ENCODE measurements at regions not wholly inside any gene's neighbourhood (a gene's known extent, or its start where the extent isn't known, plus 50 kb on each side); places are given as distances from the start of the nearest gene placed in this dataset.

- no peak for DNase-seq
- H3K4me3 Mint-ChIP-seq: no peak overlapping the region
- no peaks in the 10 kb centered on the region for H3K36me3 Mint-ChIP-seq (ENCODE audit: low read depth)
- no peak for ATAC-seq
- no peaks in the 10 kb centered on the region for H3K9me3 Mint-ChIP-seq
- H3K27me3 Mint-ChIP-seq: no peaks in the 10 kb centered on the region
- H3K27ac Mint-ChIP-seq: no peak overlapping the region
- H3K4me1 Mint-ChIP-seq: peaks cover 8% of the 10 kb centered on the region
Observed at GRCh38 chr15:57767481-57767880, 61.0 kb downstream of the POLR2M start.

- Mint-ChIP-seq H3K27ac (no peak overlapping the region), H3K4me3 (no peak overlapping the region), H3K27me3 (no peaks in the 10 kb centered on the region), H3K36me3 (ENCODE audit: low read depth) (no peaks in the 10 kb centered on the region), H3K4me1 (peaks cover 11% of the 10 kb centered on the region), H3K9me3 (no peaks in the 10 kb centered on the region)
- ATAC-seq (no peak), DNase-seq (no peak)
Observed at GRCh38 chr15:57769266-57769665, 62.8 kb downstream of the POLR2M start.

GRCh38 chr15:57770495-57770894 lies 64.0 kb downstream of the POLR2M start:
- H3K4me3 Mint-ChIP-seq: no peak overlapping the region
- no peak for DNase-seq
- ATAC-seq: no peak
- H3K27me3 Mint-ChIP-seq: no peaks in the 10 kb centered on the region
- peaks cover 11% of the 10 kb centered on the region for H3K4me1 Mint-ChIP-seq
- no peak overlapping the region for H3K27ac Mint-ChIP-seq
- no peaks in the 10 kb centered on the region for H3K9me3 Mint-ChIP-seq
- H3K36me3 Mint-ChIP-seq (ENCODE audit: low read depth): no peaks in the 10 kb centered on the region

GRCh38 chr15:57772223-57772957 lies 65.9 kb downstream of the POLR2M start:
- H3K9me3 Mint-ChIP-seq: no peaks in the 10 kb centered on the region
- no peaks in the 10 kb centered on the region for H3K36me3 Mint-ChIP-seq (ENCODE audit: low read depth)
- no peak for DNase-seq
- peaks cover 13% of the 10 kb centered on the region for H3K4me1 Mint-ChIP-seq
- H3K4me3 Mint-ChIP-seq: no peak overlapping the region
- no peaks in the 10 kb centered on the region for H3K27me3 Mint-ChIP-seq
- no peak overlapping the region for H3K27ac Mint-ChIP-seq
- peak; percentile 40 for ATAC-seq

GRCh38 chr15:57773051-57773450 lies 66.5 kb downstream of the POLR2M start:
- ATAC-seq (no peak), DNase-seq (no peak)
- no peaks in the 10 kb centered on the region for H3K27me3 Mint-ChIP-seq
- no peak overlapping the region for H3K4me3 Mint-ChIP-seq
- no peaks in the 10 kb centered on the region for H3K9me3 Mint-ChIP-seq
- H3K27ac Mint-ChIP-seq: no peak overlapping the region
- no peaks in the 10 kb centered on the region for H3K36me3 Mint-ChIP-seq (ENCODE audit: low read depth)
- peaks cover 16% of the 10 kb centered on the region for H3K4me1 Mint-ChIP-seq

- Mint-ChIP-seq H3K36me3 (ENCODE audit: low read depth) (peaks cover 2% of the 10 kb centered on the region), H3K27me3 (no peaks in the 10 kb centered on the region), H3K27ac (no peak overlapping the region), H3K4me3 (no peak overlapping the region), H3K4me1 (peaks cover 17% of the 10 kb centered on the region), H3K9me3 (no peaks in the 10 kb centered on the region)
- no peak for DNase-seq
- ATAC-seq: no peak
Observed at GRCh38 chr15:57777003-57777402, 70.5 kb downstream of the POLR2M start.

GRCh38 chr15:57780471-57780870 lies 74.0 kb downstream of the POLR2M start:
- peaks cover 10% of the 10 kb centered on the region for H3K4me1 Mint-ChIP-seq
- peaks cover 2% of the 10 kb centered on the region for H3K36me3 Mint-ChIP-seq (ENCODE audit: low read depth)
- H3K27ac Mint-ChIP-seq: no peak overlapping the region
- no peak overlapping the region for H3K4me3 Mint-ChIP-seq
- no peaks in the 10 kb centered on the region for H3K9me3 Mint-ChIP-seq
- no peak for DNase-seq
- H3K27me3 Mint-ChIP-seq: no peaks in the 10 kb centered on the region
- ATAC-seq: no peak

- Mint-ChIP-seq H3K36me3 (ENCODE audit: low read depth) (peaks cover 2% of the 10 kb centered on the region), H3K4me3 (no peak overlapping the region), H3K27ac (no peak overlapping the region), H3K9me3 (no peaks in the 10 kb centered on the region), H3K4me1 (peaks cover 4% of the 10 kb centered on the region), H3K27me3 (no peaks in the 10 kb centered on the region)
- DNase-seq (no peak), ATAC-seq (no peak)
Observed at GRCh38 chr15:57782731-57783130, 76.2 kb downstream of the POLR2M start.

GRCh38 chr15:57784081-57784511 lies 77.6 kb downstream of the POLR2M start:
- no peak for ATAC-seq

GRCh38 chr15:57785039-57785438 lies 78.5 kb downstream of the POLR2M start:
- Mint-ChIP-seq H3K27ac (no peak overlapping the region), H3K4me3 (no peak overlapping the region), H3K4me1 (no peaks in the 10 kb centered on the region), H3K27me3 (peaks cover 5% of the 10 kb centered on the region), H3K9me3 (no peaks in the 10 kb centered on the region), H3K36me3 (ENCODE audit: low read depth) (no peaks in the 10 kb centered on the region)
- DNase-seq (no peak), ATAC-seq (no peak)

More at GRCh38 chr15:57784081-57784511, 77.6 kb downstream of the POLR2M start:
- Mint-ChIP-seq H3K36me3 (ENCODE audit: low read depth) (peaks cover under 1% of the 10 kb centered on the region), H3K27ac (no peak overlapping the region), H3K4me1 (peaks cover under 1% of the 10 kb centered on the region), H3K9me3 (no peaks in the 10 kb centered on the region), H3K4me3 (no peak overlapping the region), H3K27me3 (peaks cover 5% of the 10 kb centered on the region)
- DNase-seq: no peak

GRCh38 chr15:57785959-57786358 lies 79.4 kb downstream of the POLR2M start:
- Mint-ChIP-seq H3K4me1 (no peaks in the 10 kb centered on the region), H3K27ac (no peak overlapping the region), H3K4me3 (no peak overlapping the region), H3K36me3 (ENCODE audit: low read depth) (no peaks in the 10 kb centered on the region), H3K9me3 (no peaks in the 10 kb centered on the region), H3K27me3 (peaks cover 5% of the 10 kb centered on the region)
- ATAC-seq (no peak), DNase-seq (no peak)

GRCh38 chr15:57789225-57789624 lies 82.7 kb downstream of the POLR2M start:
- ATAC-seq: no peak
- no peak for DNase-seq
- Mint-ChIP-seq H3K36me3 (ENCODE audit: low read depth) (no peaks in the 10 kb centered on the region), H3K27ac (no peak overlapping the region), H3K4me1 (no peaks in the 10 kb centered on the region), H3K4me3 (no peak overlapping the region), H3K9me3 (no peaks in the 10 kb centered on the region), H3K27me3 (peaks cover 5% of the 10 kb centered on the region)

- Mint-ChIP-seq H3K27me3 (peaks cover 5% of the 10 kb centered on the region), H3K36me3 (ENCODE audit: low read depth) (no peaks in the 10 kb centered on the region), H3K9me3 (no peaks in the 10 kb centered on the region), H3K27ac (no peak overlapping the region), H3K4me1 (no peaks in the 10 kb centered on the region), H3K4me3 (no peak overlapping the region)
- DNase-seq (no peak), ATAC-seq (no peak)
Observed at GRCh38 chr15:57792724-57793449, 86.4 kb downstream of the POLR2M start.

GRCh38 chr15:57795261-57795660 lies 88.7 kb downstream of the POLR2M start:
- Mint-ChIP-seq H3K4me3 (no peak overlapping the region), H3K9me3 (no peaks in the 10 kb centered on the region), H3K27me3 (no peaks in the 10 kb centered on the region), H3K27ac (no peak overlapping the region), H3K36me3 (ENCODE audit: low read depth) (no peaks in the 10 kb centered on the region), H3K4me1 (no peaks in the 10 kb centered on the region)
- DNase-seq: no peak
- no peak for ATAC-seq

- Mint-ChIP-seq H3K27me3 (no peaks in the 10 kb centered on the region), H3K9me3 (no peaks in the 10 kb centered on the region), H3K36me3 (ENCODE audit: low read depth) (no peaks in the 10 kb centered on the region), H3K4me3 (no peak overlapping the region), H3K27ac (no peak overlapping the region), H3K4me1 (no peaks in the 10 kb centered on the region)
- ATAC-seq (no peak), DNase-seq (no peak)
Observed at GRCh38 chr15:57796146-57796545, 89.6 kb downstream of the POLR2M start.

Data from activated naive CD8-positive, alpha-beta T cell treated with anti-CD3 and anti-CD28 coated beads, Interleukin-2, amount 50 U/mL, for 24 hours (primary cell).